Karpas-422 (cell line): ENCODE measurements at regions not wholly inside any gene's neighbourhood (a gene's known extent, or its start where the extent isn't known, plus 50 kb on each side); places are given as distances from the start of the nearest gene placed in this dataset.

Experiments used
- DNase-seq: peaks from one replicate; pipeline ENCODE4 v3.0.0-alpha.2; 2015
- H2AFZ ChIP-seq: fragments of 200-600 bp; sonication (generic); 2 replicates; pipeline ENCODE4 v1.6.1; 2014; ENCODE audit warnings: antibody characterized with exemption, low read length, mixed read lengths
- H3K27ac ChIP-seq: fragments of 200-600 bp; sonication (generic); 2 replicates; pipeline ENCODE4 v1.5.1; 2014; ENCODE audit warnings: mild to moderate bottlenecking, low read length, moderate library complexity
- H3K27me3 ChIP-seq: fragments of 200-600 bp; sonication (generic); 2 replicates; pipeline ENCODE4 v1.6.1; 2014; ENCODE audit warnings: low read length, mixed read lengths
- H3K36me3 ChIP-seq: fragments of 200-600 bp; sonication (generic); 2 replicates; pipeline ENCODE4 v1.6.1; 2014; ENCODE audit warnings: low read length, mixed read lengths; ENCODE audit not compliant: insufficient read depth
- H3K4me1 ChIP-seq: fragments of 200-600 bp; sonication (generic); 2 replicates; pipeline ENCODE4 v1.6.1; 2014; ENCODE audit warnings: mild to moderate bottlenecking, low read length, mixed read lengths
- H3K4me2 ChIP-seq: fragments of 200-600 bp; sonication (generic); 2 replicates; pipeline ENCODE4 v1.6.1; 2014; ENCODE audit warnings: low read length, low read depth, mild to moderate bottlenecking; ENCODE audit not compliant: poor library complexity, severe bottlenecking
- H3K4me3 ChIP-seq: fragments of 200-600 bp; sonication (generic); 2 replicates; pipeline ENCODE4 v1.5.1; 2014; ENCODE audit warnings: mild to moderate bottlenecking, antibody characterized with exemption, low read length, mixed read lengths
- H3K79me2 ChIP-seq: fragments of 200-600 bp; sonication (generic); 2 replicates; pipeline ENCODE4 v1.6.1; 2014; ENCODE audit warnings: mild to moderate bottlenecking, low read length, mixed read lengths
- H3K9ac ChIP-seq: fragments of 200-600 bp; sonication (generic); 2 replicates; pipeline ENCODE4 v1.6.0; 2014; ENCODE audit warnings: low read length
- H3K9me2 ChIP-seq: fragments of 200-600 bp; sonication (generic), shearing (Covaris generic); replicated peaks from 2 replicates; pipeline ENCODE4 v1.6.0; 2014; ENCODE audit warnings: mild to moderate bottlenecking, low read length, moderate library complexity; ENCODE audit not compliant: insufficient read depth
- H3K9me3 ChIP-seq: fragments of 300-700, 200-600 bp; sonication (generic); 2 replicates; pipeline ENCODE4 v1.6.1; 2014; ENCODE audit warnings: low read length, mixed read lengths
- H4K20me1 ChIP-seq: fragments of 200-600 bp; sonication (generic); 2 replicates; pipeline ENCODE4 v1.6.1; 2014; ENCODE audit warnings: mild to moderate bottlenecking, antibody characterized with exemption, low read length, low read depth; ENCODE audit not compliant: insufficient read depth

GRCh38 chr11:110797453-110797852 lies 85.2 kb upstream of the ARHGAP20 start:
- no peak for DNase-seq
- Histone ChIP-seq H3K4me3 (no peak overlapping the region), H3K27ac (no peak overlapping the region), H3K36me3 (no peaks in the 10 kb centered on the region), H3K4me1 (0 out of 2 replicates have a peak, but pooled peaks cover 3% of the 10 kb centered on the region), H3K79me2 (no peaks in the 10 kb centered on the region), H3K4me2 (no peak overlapping the region), H3K27me3 (no peaks in the 10 kb centered on the region), H3K9me2 (no peaks in the 10 kb centered on the region), H3K9ac (no peak overlapping the region), H3K9me3 (no peaks in the 10 kb centered on the region), H4K20me1 (no peaks in the 10 kb centered on the region), H2AFZ (no peak overlapping the region)

GRCh38 chr11:110795112-110795624 lies 82.9 kb upstream of the ARHGAP20 start:
- H3K79me2 ChIP-seq: no peaks in the 10 kb centered on the region
- H3K4me3 ChIP-seq: no peak overlapping the region
- H3K4me2 ChIP-seq: no peak overlapping the region
- no peaks in the 10 kb centered on the region for H3K36me3 ChIP-seq
- H3K9me2 ChIP-seq: no peaks in the 10 kb centered on the region
- H3K27ac ChIP-seq: no peak overlapping the region
- no peak overlapping the region for H3K9ac ChIP-seq
- H3K4me1 ChIP-seq: 0 out of 2 replicates have a peak, but pooled peaks cover 3% of the 10 kb centered on the region
- H3K9me3 ChIP-seq: no peaks in the 10 kb centered on the region
- no peaks in the 10 kb centered on the region for H3K27me3 ChIP-seq
- no peak for DNase-seq
- H2AFZ ChIP-seq: no peak overlapping the region
- H4K20me1 ChIP-seq: no peaks in the 10 kb centered on the region

GRCh38 chr11:110793556-110793955 lies 81.3 kb upstream of the ARHGAP20 start:
- no peak overlapping the region for H3K27ac ChIP-seq
- H3K9ac ChIP-seq: no peak overlapping the region
- H4K20me1 ChIP-seq: no peaks in the 10 kb centered on the region
- DNase-seq: no peak
- H3K9me3 ChIP-seq: no peaks in the 10 kb centered on the region
- H3K4me2 ChIP-seq: no peak overlapping the region
- no peaks in the 10 kb centered on the region for H3K79me2 ChIP-seq
- H3K4me3 ChIP-seq: no peak overlapping the region
- H3K27me3 ChIP-seq: no peaks in the 10 kb centered on the region
- H3K4me1 ChIP-seq: 0 out of 2 replicates have a peak, but pooled peaks cover 3% of the 10 kb centered on the region
- H3K9me2 ChIP-seq: no peaks in the 10 kb centered on the region
- H3K36me3 ChIP-seq: no peaks in the 10 kb centered on the region
- no peak overlapping the region for H2AFZ ChIP-seq

- no peak overlapping the region for H2AFZ ChIP-seq
- no peaks in the 10 kb centered on the region for H3K4me1 ChIP-seq
- no peak for DNase-seq
- H3K9me3 ChIP-seq: no peaks in the 10 kb centered on the region
- no peaks in the 10 kb centered on the region for H3K36me3 ChIP-seq
- H3K27ac ChIP-seq: no peak overlapping the region
- no peaks in the 10 kb centered on the region for H4K20me1 ChIP-seq
- no peaks in the 10 kb centered on the region for H3K9me2 ChIP-seq
- H3K9ac ChIP-seq: no peak overlapping the region
- H3K27me3 ChIP-seq: no peaks in the 10 kb centered on the region
- no peaks in the 10 kb centered on the region for H3K79me2 ChIP-seq
- no peak overlapping the region for H3K4me3 ChIP-seq
- H3K4me2 ChIP-seq: no peak overlapping the region
Measured at GRCh38 chr11:110791621-110792020, 79.4 kb upstream of the ARHGAP20 start.

GRCh38 chr11:110787680-110788079 lies 75.4 kb upstream of the ARHGAP20 start:
- H3K9ac ChIP-seq: no peak overlapping the region
- H3K4me2 ChIP-seq: no peak overlapping the region
- no peaks in the 10 kb centered on the region for H3K36me3 ChIP-seq
- no peak overlapping the region for H2AFZ ChIP-seq
- H3K27me3 ChIP-seq: no peaks in the 10 kb centered on the region
- no peak overlapping the region for H3K27ac ChIP-seq
- no peaks in the 10 kb centered on the region for H3K79me2 ChIP-seq
- DNase-seq: no peak
- H3K9me3 ChIP-seq: no peaks in the 10 kb centered on the region
- no peaks in the 10 kb centered on the region for H3K4me1 ChIP-seq
- no peaks in the 10 kb centered on the region for H4K20me1 ChIP-seq
- H3K4me3 ChIP-seq: no peak overlapping the region
- no peaks in the 10 kb centered on the region for H3K9me2 ChIP-seq

DNA sequence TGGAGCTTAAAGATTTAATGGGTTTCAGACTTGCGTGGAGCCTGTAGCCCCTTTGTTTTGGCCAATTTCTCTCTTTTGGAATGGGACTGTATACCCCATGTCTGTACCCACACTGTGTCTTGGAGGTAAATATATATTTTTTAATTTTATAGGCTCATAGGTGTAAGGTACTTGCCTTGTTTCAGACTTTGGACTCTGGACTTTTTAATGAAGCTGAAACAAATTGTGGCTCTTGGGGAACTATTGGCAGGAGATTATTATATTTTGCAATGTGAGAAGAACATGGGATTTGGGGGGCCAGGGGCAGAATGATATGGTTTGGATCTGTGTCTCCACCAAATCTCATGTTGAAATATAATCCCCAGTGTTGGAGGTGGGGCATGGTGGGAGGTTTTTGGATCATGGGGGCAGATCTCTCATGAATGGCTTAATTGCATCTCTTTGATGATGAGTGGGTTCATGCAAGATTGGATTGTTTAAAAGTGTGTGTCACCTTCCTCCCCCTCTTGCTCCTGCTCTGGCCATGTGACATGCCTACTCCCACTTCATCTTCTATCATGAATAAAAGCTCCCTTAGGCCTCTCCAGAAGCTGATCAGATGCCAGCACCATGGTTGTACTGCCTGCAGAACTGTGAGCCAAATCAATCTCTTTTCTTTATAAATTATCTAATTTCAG lies 74.1 kb upstream of the ARHGAP20 start:
- Histone ChIP-seq H3K9ac (no peak overlapping the region), H3K79me2 (no peaks in the 10 kb centered on the region), H2AFZ (no peak overlapping the region), H3K27ac (no peak overlapping the region), H3K4me2 (no peak overlapping the region), H3K36me3 (no peaks in the 10 kb centered on the region), H3K9me3 (no peaks in the 10 kb centered on the region), H3K4me3 (no peak overlapping the region), H4K20me1 (no peaks in the 10 kb centered on the region), H3K9me2 (no peaks in the 10 kb centered on the region), H3K27me3 (no peaks in the 10 kb centered on the region), H3K4me1 (no peaks in the 10 kb centered on the region)
- DNase-seq: peak; percentile 38

- Histone ChIP-seq H3K9me3 (no peaks in the 10 kb centered on the region), H3K4me3 (no peak overlapping the region), H4K20me1 (no peaks in the 10 kb centered on the region), H3K4me1 (no peaks in the 10 kb centered on the region), H2AFZ (no peak overlapping the region), H3K9ac (no peak overlapping the region), H3K4me2 (no peak overlapping the region), H3K27me3 (no peaks in the 10 kb centered on the region), H3K79me2 (no peaks in the 10 kb centered on the region), H3K36me3 (no peaks in the 10 kb centered on the region), H3K27ac (no peak overlapping the region), H3K9me2 (no peaks in the 10 kb centered on the region)
- no peak for DNase-seq
Measured at GRCh38 chr11:110785398-110785797, 73.2 kb upstream of the ARHGAP20 start.

DNA sequence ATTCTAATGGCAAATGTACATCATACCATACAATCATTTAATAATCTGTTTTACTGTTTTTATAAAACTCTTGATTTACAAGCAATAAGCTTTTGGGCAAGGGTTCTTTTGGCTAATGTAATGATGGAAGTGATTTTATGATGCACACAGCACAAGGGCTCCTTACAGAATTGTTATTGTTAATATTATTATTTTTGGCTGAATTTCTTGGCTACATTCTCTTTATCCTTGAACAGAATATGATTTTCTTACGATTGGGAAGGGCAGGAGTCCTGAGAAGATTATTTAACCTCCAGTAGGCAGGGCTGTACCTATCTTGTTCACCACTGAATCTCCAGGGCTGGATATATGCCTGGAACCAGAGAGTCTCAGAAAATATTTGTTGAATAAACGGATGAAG lies 70.4 kb upstream of the ARHGAP20 start:
- Histone ChIP-seq H3K79me2 (no peaks in the 10 kb centered on the region), H3K9me3 (peaks cover 6% of the 10 kb centered on the region; the same call in 1 of the 2 replicates), H4K20me1 (no peaks in the 10 kb centered on the region), H3K36me3 (no peaks in the 10 kb centered on the region), H3K27ac (no peak overlapping the region), H3K4me1 (no peaks in the 10 kb centered on the region), H3K9ac (no peak overlapping the region), H3K9me2 (no peaks in the 10 kb centered on the region), H2AFZ (no peak overlapping the region), H3K27me3 (no peaks in the 10 kb centered on the region; the same call in 1 of the 2 replicates), H3K4me2 (no peak overlapping the region), H3K4me3 (no peak overlapping the region)
- DNase-seq: no peak
